DOHH2 (cell line): ENCODE measurements at regions not wholly inside any gene's neighbourhood (a gene's known extent, or its start where the extent isn't known, plus 50 kb on each side); places are given as distances from the start of the nearest gene placed in this dataset.

Source experiments
- CTCF ChIP-seq: fragments of 200-600 bp; sonication (generic); IDR thresholded peaks from one replicate; pipeline ENCODE4 v1.5.1; 2014; ENCODE audit warnings: antibody characterized with exemption, mild to moderate bottlenecking, low read depth, low read length; ENCODE audit not compliant: poor library complexity, severe bottlenecking
- EZH2phosphoT487 ChIP-seq: fragments of 200-600 bp; sonication (generic); IDR thresholded peaks from 2 replicates; pipeline ENCODE4 v1.6.1; 2017; ENCODE audit warnings: borderline replicate concordance, mild to moderate bottlenecking, antibody characterized with exemption, low read length, moderate library complexity, mixed read lengths

GRCh38 chr3:162647321-162647720 is 1150.7 kb downstream of the OTOL1 start:
- no peak for TF ChIP-seq CTCF
- TF ChIP-seq EZH2phosphoT487: no peak
